ENCODE measurements at regions not wholly inside any gene's neighbourhood (a gene's known extent, or its start where the extent isn't known, plus 50 kb on each side); places are given as distances from the start of the nearest gene placed in this dataset.

GRCh38 chr14:95034788-95035187 lies 122.5 kb downstream of the DICER1 start:
- TF ChIP-seq CTCF (IDR thresholded peaks at IDR 0.05) (no peak), POLR2A (IDR thresholded peaks at IDR 0.05) (no peak)

Measured in Peyer's patch (tissue), 4 donors.